GM23338 (cell line): ENCODE measurements at regions not wholly inside any gene's neighbourhood (a gene's known extent, or its start where the extent isn't known, plus 50 kb on each side); places are given as distances from the start of the nearest gene placed in this dataset.

Source experiments
- CTCF ChIP-seq, 2 experiments: fragments of 200-600 bp in 1 of 2; sonication (generic) in 1 of 2; conservative IDR thresholded peaks; 2 replicates each; pipeline versions ENCODE4 v1.5.1 to v1.6.1; 2016 to 2017; ENCODE audit warnings: antibody characterized with exemption in 2 of 2, low read depth in 2 of 2, mild to moderate bottlenecking in 2 of 2, moderate library complexity in 1 of 2
- JUNB ChIP-seq: IDR thresholded peaks from one replicate; pipeline ENCODE4 v1.6.1; 2016; ENCODE audit warnings: antibody characterized with exemption; ENCODE audit not compliant: unreplicated experiment

- TF ChIP-seq CTCF (conservative IDR thresholded peaks at IDR 0.05; ENCODE audit: low read depth in 2 of 2), result no peak
- no peak for TF ChIP-seq JUNB
Measured at GRCh38 chr5:120153551-120153950, 310.5 kb upstream of the PRR16 start.
